K562 (cell line): ENCODE measurements at regions not wholly inside any gene's neighbourhood (a gene's known extent, or its start where the extent isn't known, plus 50 kb on each side); places are given as distances from the start of the nearest gene placed in this dataset.

Experiments used
- ATAC-seq: fragments of 200-7000 bp; cut with Tn5 transposase; 3 replicates; pipeline ENCODE4 v1.9.1; 2020; ENCODE audit warnings: moderate library complexity
- BruUV-seq: library from RNA; stranded (reverse); fragments of 400-500 nt; replicated peaks from 2 replicates; lab custom pipeline; 2021; lab: Mats Ljungman, UMichigan
- CTCF ChIA-PET: fragments of 300-600 bp; formaldehyde crosslinking; extraction: SDS; loops from one replicate; lab custom pipeline; 2021; ENCODE audit warnings: low intra/inter-chr PET ratio; lab: Yijun Ruan, JAX
- POLR2A ChIA-PET: fragments of 300-600, 350-650 bp; sonication (Branson Sonifier 250); formaldehyde crosslinking; extraction: SDS; loops from one replicate; lab custom pipeline; 2021; ENCODE audit warnings: antibody characterized with exemption, inconsistent platforms; lab: Yijun Ruan, JAX
- DNase-seq, 4 experiments: peaks; one replicate each; pipeline versions ENCODE4 v3.0.0 to v3.0.0-alpha.2; 2011 to 2018; ENCODE audit warnings: low spot score in 3 of 4, mixed read lengths in 3 of 4; ENCODE audit errors: extremely low read depth in 1 of 4
- FAIRE-seq: peaks from 2 replicates; lab custom pipeline; 2011; peaks lifted over from hg19 to GRCh38; lab: Jason Lieb, UNC
- H2AFZ ChIP-seq: 2 replicates; pipeline ENCODE4 v1.6.0; 2011; ENCODE audit warnings: low read depth, low read length, control low read depth, inconsistent platforms
- H3K27ac ChIP-seq: fragments of 200-600 bp; 3 replicates; pipeline ENCODE4 v1.8.0; 2011; ENCODE audit warnings: low read depth, mild to moderate bottlenecking, control low read depth, inconsistent platforms, low read length, moderate library complexity, mixed read lengths; ENCODE audit errors: extremely low read depth
- H3K27me3 ChIP-seq, 2 experiments: fragments of 300-600 bp in 1 of 2; 2 replicates in 1 of 2; 3 replicates in 1 of 2; pipeline versions ENCODE4 v1.6.0 to v1.8.0; 2011; ENCODE audit warnings: inconsistent platforms in 2 of 2, low read length in 2 of 2, mild to moderate bottlenecking in 1 of 2, mixed read lengths in 1 of 2, moderate library complexity in 1 of 2; ENCODE audit not compliant: control insufficient read depth in 2 of 2, insufficient read depth in 2 of 2
- H3K36me3 ChIP-seq: fragments of 300-600 bp; 3 replicates; pipeline ENCODE4 v1.8.0; 2011; ENCODE audit warnings: mild to moderate bottlenecking, low read length, inconsistent platforms; ENCODE audit not compliant: control insufficient read depth, insufficient read depth
- H3K4me1 ChIP-seq, 2 experiments: fragments of 200-600 bp in 1 of 2; replicated peaks in 1 of 2; 2 replicates in 1 of 2; 3 replicates in 1 of 2; pipeline versions ENCODE4 v1.5.1 to v1.8.0; 2011; ENCODE audit warnings: inconsistent platforms in 2 of 2, low read length in 2 of 2, mild to moderate bottlenecking in 1 of 2, mixed read lengths in 1 of 2, moderate library complexity in 1 of 2; ENCODE audit not compliant: control insufficient read depth in 2 of 2, insufficient read depth in 2 of 2
- H3K4me2 ChIP-seq: 2 replicates; pipeline ENCODE4 v1.6.1; 2011; ENCODE audit warnings: low read length, control low read depth, inconsistent platforms, mixed read lengths; ENCODE audit not compliant: insufficient read depth
- H3K4me3 ChIP-seq: fragments of 200-600 bp; sonication (generic), shearing (Covaris generic); 2 replicates; pipeline ENCODE4 v1.5.1; 2016; ENCODE audit warnings: control low read depth, inconsistent platforms
- H3K79me2 ChIP-seq: fragments of 200-600 bp; 3 replicates; pipeline ENCODE4 v1.8.0; 2011; ENCODE audit warnings: low read length, inconsistent platforms; ENCODE audit not compliant: control insufficient read depth, insufficient read depth
- H3K9ac ChIP-seq, 2 experiments: 2 replicates each; pipeline versions ENCODE4 v1.6.0 to v1.6.1; 2011; ENCODE audit warnings: low read depth in 2 of 2, low read length in 2 of 2, control low read depth in 1 of 2, inconsistent platforms in 1 of 2, mild to moderate bottlenecking in 1 of 2, mixed read lengths in 1 of 2; ENCODE audit not compliant: insufficient read depth in 1 of 2
- H3K9me1 ChIP-seq: one replicate; pipeline ENCODE4 v1.6.0; 2011; ENCODE audit warnings: inconsistent platforms, mild to moderate bottlenecking, low read length, moderate library complexity; ENCODE audit not compliant: control insufficient read depth, insufficient read depth
- H3K9me3 ChIP-seq: replicated peaks from 2 replicates; pipeline ENCODE4 v1.5.1; 2011; ENCODE audit warnings: low read depth, low read length, inconsistent platforms; ENCODE audit not compliant: control insufficient read depth, insufficient read depth
- H4K20me1 ChIP-seq: replicated peaks from 2 replicates; pipeline ENCODE4 v1.6.1; 2011; ENCODE audit warnings: low read length, inconsistent platforms, mixed read lengths; ENCODE audit not compliant: control insufficient read depth, insufficient read depth
- ESRRB ChIP-seq: fragments of 250-450 bp; sonication (Bioruptor Pico); IDR thresholded peaks from 2 replicates; pipeline ENCODE4 v1.5.0; 2020; ENCODE audit warnings: mild to moderate bottlenecking, moderate library complexity, borderline replicate concordance
- MCM3 ChIP-seq: fragments of 450-650 bp; IDR thresholded peaks from 2 replicates; pipeline ENCODE4 v1.6.1; 2016
- OTX1 ChIP-seq: fragments of 450-650 bp; formaldehyde crosslinking; IDR thresholded peaks from 2 replicates; pipeline ENCODE4 v1.4.0; 2022; ENCODE audit warnings: mild to moderate bottlenecking
- PKNOX1 ChIP-seq: fragments of 450-650 bp; IDR thresholded peaks from 2 replicates; pipeline ENCODE4 v1.6.1; 2016
- RERE ChIP-seq: sonication (generic); formaldehyde crosslinking; IDR thresholded peaks from 2 replicates; pipeline ENCODE4 v1.8.0; 2023; ENCODE audit warnings: missing genetic modification reagents, mild to moderate bottlenecking, borderline replicate concordance
- ZBTB8A ChIP-seq: fragments of 450-650 bp; IDR thresholded peaks from 2 replicates; pipeline ENCODE4 v1.6.1; 2018; ENCODE audit warnings: mild to moderate bottlenecking, moderate library complexity; ENCODE audit not compliant: partially characterized antibody
- ZFP30 ChIP-seq: fragments of 250-450 bp; sonication (Bioruptor Pico); IDR thresholded peaks from 2 replicates; pipeline ENCODE4 v1.8.0; 2022; ENCODE audit warnings: moderate library complexity, mild to moderate bottlenecking, inconsistent platforms, borderline replicate concordance
- ZNF445 ChIP-seq: fragments of 250-450 bp; sonication (Bioruptor Pico); IDR thresholded peaks from 2 replicates; pipeline ENCODE4 v1.4.0; 2020; ENCODE audit warnings: low read depth, mild to moderate bottlenecking, moderate library complexity
- ZNF79 ChIP-seq: fragments of 250-450 bp; sonication (Bioruptor Pico); IDR thresholded peaks from 2 replicates; pipeline ENCODE4 v1.4.0; 2020; ENCODE audit warnings: low read depth, mild to moderate bottlenecking, moderate library complexity
- WGBS: fragments of 100-300 bp; shearing (Covaris generic); methylation state at CpG from one replicate; pipeline ENCODE4 v1.1.6; 2016; ENCODE audit warnings: low coverage, mixed read lengths; ENCODE audit not compliant: insufficient coverage; ENCODE audit errors: missing lambda C conversion rate; 5-methylcytosine and 5-hydroxymethylcytosine counted together
- in situ Hi-C: fragments of 300-500 bp; cut with MboI; formaldehyde crosslinking; loops from 4 replicates; pipeline ENCODE4 v1.15.0; 2018; ENCODE audit warnings: inconsistent platforms, mixed read lengths
- intact Hi-C: fragments of 100-400 bp; cut with micrococcal nuclease; formaldehyde crosslinking; loops from 2 replicates; pipeline ENCODE4 v1.14.2; 2022

GRCh38 chr19:31496076-31496475, 146.8 kb upstream of the TSHZ3 start:
- 4% methylated on average over 12 of the region's 13 CpGs for WGBS
- intact Hi-C loops: no loop called here
- no peaks in the 10 kb centered on the region for H3K4me1 ChIP-seq
- in situ Hi-C loops: no loop called here
- BruUV-seq: no TSS peak
- no peaks in the 10 kb centered on the region for H3K9me3 ChIP-seq
- H3K4me2 ChIP-seq: no peak overlapping the region
- no peaks in the 10 kb centered on the region for H3K36me3 ChIP-seq
- no peaks in the 10 kb centered on the region for H4K20me1 ChIP-seq
- no peak for FAIRE-seq
- no peak overlapping the region for H3K4me3 ChIP-seq
- ATAC-seq: no peak
- ChIA-PET POLR2A (no interaction called here), CTCF (interaction anchor here (0.7 kb wide), 1 partner anchor 70 kb away, joined by 3 read pairs; no protein-coding TSS in a partner anchor)
- H2AFZ ChIP-seq: no peak overlapping the region
- H3K9me1 ChIP-seq: no peaks in the 10 kb centered on the region
- DNase-seq: no peak
- TF ChIP-seq ZNF445 (no peak), ZFP30 (no peak), MCM3 (no peak), ZBTB8A (no peak), OTX1 (CRISPR knock-in tag) (no peak), ZNF79 (CRISPR knock-in tag) (no peak), ESRRB (CRISPR knock-in tag) (no peak), RERE (no peak), PKNOX1 (no peak)
- H3K79me2 ChIP-seq: no peaks in the 10 kb centered on the region
- H3K27ac ChIP-seq: no peak overlapping the region
- H3K9ac ChIP-seq: no peak overlapping the region
- no peaks in the 10 kb centered on the region; a peak in 1 of 5 replicates for H3K27me3 ChIP-seq
